Ovary (tissue), 3 donors: ENCODE measurements at regions not wholly inside any gene's neighbourhood (a gene's known extent, or its start where the extent isn't known, plus 50 kb on each side); places are given as distances from the start of the nearest gene placed in this dataset.

ENCODE experiments used
- EP300 ChIP-seq: sonication (generic); formaldehyde crosslinking; IDR thresholded peaks from one replicate; pipeline ENCODE4 v1.6.1; 2017; ENCODE audit warnings: antibody characterized with exemption
- POLR2A ChIP-seq: fragments of 450-650 bp; IDR thresholded peaks from one replicate; pipeline ENCODE4 v1.6.1; 2017; ENCODE audit warnings: antibody characterized with exemption, mild to moderate bottlenecking, moderate library complexity
- TF ChIP-seq, protein P1 (sequence below), 3 donors: fragments of 450-650 bp in 2 of 3; fragments of 200-600 bp in 1 of 3; IDR thresholded peaks; one replicate each; pipeline versions ENCODE4 v1.5.1 to v1.8.0; 2016 to 2022; ENCODE audit warnings: antibody characterized with exemption in 3 of 3, mild to moderate bottlenecking in 1 of 3
- donor health status: DM: no; HTN: no; CAD: no.

DNA sequence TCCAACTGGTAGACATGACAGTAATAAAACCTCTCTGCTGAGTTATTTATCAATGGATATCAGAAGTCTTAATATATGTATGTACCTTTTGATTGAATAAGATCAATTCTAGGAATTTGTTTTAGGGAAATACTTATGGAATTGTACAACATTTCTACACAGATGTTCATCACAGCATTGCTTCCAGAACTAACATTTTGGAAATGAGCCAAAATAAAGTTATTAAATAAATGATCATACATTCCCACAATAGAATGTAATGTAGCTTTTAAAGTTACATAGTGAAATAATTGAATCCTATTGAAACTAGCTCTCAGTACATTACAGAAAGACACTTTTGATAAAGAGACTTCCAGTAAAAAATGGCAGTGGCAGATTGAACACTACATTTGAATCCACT lies 481.6 kb upstream of the LRRN3 start:
- TF ChIP-seq EP300: no peak
- TF ChIP-seq, protein P1, sequence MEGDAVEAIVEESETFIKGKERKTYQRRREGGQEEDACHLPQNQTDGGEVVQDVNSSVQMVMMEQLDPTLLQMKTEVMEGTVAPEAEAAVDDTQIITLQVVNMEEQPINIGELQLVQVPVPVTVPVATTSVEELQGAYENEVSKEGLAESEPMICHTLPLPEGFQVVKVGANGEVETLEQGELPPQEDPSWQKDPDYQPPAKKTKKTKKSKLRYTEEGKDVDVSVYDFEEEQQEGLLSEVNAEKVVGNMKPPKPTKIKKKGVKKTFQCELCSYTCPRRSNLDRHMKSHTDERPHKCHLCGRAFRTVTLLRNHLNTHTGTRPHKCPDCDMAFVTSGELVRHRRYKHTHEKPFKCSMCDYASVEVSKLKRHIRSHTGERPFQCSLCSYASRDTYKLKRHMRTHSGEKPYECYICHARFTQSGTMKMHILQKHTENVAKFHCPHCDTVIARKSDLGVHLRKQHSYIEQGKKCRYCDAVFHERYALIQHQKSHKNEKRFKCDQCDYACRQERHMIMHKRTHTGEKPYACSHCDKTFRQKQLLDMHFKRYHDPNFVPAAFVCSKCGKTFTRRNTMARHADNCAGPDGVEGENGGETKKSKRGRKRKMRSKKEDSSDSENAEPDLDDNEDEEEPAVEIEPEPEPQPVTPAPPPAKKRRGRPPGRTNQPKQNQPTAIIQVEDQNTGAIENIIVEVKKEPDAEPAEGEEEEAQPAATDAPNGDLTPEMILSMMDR (IDR thresholded peaks at IDR 0.05): no peak
- no peak for TF ChIP-seq POLR2A
